Fibroblast of mammary gland (primary cell): ENCODE measurements at regions not wholly inside any gene's neighbourhood (a gene's known extent, or its start where the extent isn't known, plus 50 kb on each side); places are given as distances from the start of the nearest gene placed in this dataset.

Experiments
- DNase-seq: peaks from one replicate; pipeline ENCODE4 v3.0.0-alpha.2; 2010; ENCODE audit warnings: low read depth
- H3K4me3 ChIP-seq: 2 replicates; pipeline ENCODE4 v1.5.1; 2011; ENCODE audit warnings: low read depth, mild to moderate bottlenecking, low read length, moderate library complexity; ENCODE audit not compliant: control insufficient read depth
- CTCF ChIP-seq: conservative IDR thresholded peaks from 2 replicates; pipeline ENCODE4 v1.5.1; 2011; ENCODE audit warnings: low read depth, low read length, inconsistent platforms; ENCODE audit not compliant: control insufficient read depth, insufficient read depth

DNA sequence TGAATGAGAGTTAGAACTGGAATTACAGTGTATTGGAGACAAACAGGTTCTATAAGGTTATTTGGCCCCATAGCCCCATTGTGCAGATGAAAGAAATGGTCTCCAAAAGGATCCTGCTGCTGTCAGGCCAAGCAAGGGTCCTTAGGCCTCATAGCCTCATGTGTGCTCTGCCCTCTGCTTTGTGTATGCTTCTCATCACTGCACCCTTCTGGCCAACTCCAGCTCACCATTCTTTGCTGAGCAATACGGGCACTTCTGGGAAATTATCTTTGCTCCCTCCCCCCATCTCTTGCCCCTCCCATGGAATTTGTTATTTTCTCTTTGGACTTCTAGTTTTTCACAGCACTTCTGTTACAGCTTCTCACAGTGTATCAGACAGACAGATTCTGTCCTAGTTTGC lies 298.8 kb downstream of the FOXA2 start:
- DNase-seq = no peak
- TF ChIP-seq CTCF = no peak
- H3K4me3 ChIP-seq = no peak overlapping the region

DNA sequence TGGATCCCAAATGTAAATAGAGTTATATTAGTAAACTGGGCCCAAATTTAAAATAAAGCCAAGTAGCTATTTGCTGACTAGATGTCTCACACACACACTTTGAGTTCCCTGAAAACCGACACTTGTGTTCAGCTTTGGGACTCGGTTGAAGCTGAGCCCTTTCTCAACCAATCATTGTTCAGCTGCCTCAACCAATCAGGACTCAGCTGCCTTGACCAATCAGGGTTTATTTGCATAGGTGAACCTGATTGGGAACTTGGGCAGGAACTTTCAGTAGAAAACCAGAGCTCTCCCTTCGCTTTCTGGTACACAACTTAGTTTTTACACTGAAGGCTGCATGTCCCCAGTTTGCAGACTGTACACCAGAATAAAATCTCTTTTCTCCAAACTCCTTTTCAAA lies 301.7 kb downstream of the FOXA2 start:
- H3K4me3 ChIP-seq = no peak overlapping the region
- DNase-seq = no peak
- TF ChIP-seq CTCF = no peak

GRCh38 chr20:22274330-22274729 lies 310.0 kb downstream of the FOXA2 start:
- TF ChIP-seq CTCF = no peak
- H3K4me3 ChIP-seq = no peak overlapping the region
- DNase-seq = no peak

- TF ChIP-seq CTCF = no peak
- H3K4me3 ChIP-seq = no peak overlapping the region
- DNase-seq = no peak
Observed at GRCh38 chr20:22268675-22269074, 315.7 kb downstream of the FOXA2 start.

DNA sequence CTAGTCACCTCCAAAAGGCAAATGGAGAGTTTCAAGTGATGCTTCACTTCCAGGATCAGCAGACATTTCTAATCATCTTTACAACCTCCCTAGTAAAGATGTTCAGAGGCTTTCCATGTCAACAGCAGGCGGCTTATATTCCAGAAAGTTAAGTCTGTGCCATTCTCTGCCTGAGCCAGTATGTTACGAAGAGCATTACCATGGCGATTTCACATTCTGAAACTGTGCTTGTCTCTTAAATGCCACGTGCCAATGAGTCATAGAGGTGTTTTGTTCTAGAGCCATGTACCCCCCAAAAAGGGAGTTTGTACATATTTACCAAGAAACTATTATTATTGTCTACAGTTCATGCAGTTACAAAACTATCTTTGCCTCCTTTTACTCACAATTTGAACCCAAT lies 319.5 kb downstream of the FOXA2 start:
- no peak for TF ChIP-seq CTCF
- no peak for DNase-seq
- H3K4me3 ChIP-seq = no peak overlapping the region

DNA sequence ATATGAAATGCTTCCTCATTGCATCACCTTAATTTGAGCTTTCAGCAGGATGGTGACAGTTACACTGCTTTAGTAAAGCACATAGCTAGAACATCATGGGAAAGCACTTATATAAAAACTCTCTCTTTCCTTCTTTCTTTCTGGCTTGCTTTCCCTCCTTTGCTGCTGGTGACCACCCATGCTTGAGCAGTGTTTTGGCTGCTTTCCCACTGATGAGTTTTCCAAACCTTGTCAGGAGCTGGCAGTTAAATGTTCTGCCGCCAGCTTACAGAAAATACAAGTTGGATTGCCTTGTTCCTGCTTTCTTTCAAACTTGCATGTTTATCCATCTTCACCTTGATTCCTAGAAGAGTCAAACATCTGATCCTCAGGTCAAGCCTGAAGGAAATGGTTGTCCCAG lies 323.9 kb downstream of the FOXA2 start:
- TF ChIP-seq CTCF = no peak
- H3K4me3 ChIP-seq = no peak overlapping the region
- DNase-seq = no peak

DNA sequence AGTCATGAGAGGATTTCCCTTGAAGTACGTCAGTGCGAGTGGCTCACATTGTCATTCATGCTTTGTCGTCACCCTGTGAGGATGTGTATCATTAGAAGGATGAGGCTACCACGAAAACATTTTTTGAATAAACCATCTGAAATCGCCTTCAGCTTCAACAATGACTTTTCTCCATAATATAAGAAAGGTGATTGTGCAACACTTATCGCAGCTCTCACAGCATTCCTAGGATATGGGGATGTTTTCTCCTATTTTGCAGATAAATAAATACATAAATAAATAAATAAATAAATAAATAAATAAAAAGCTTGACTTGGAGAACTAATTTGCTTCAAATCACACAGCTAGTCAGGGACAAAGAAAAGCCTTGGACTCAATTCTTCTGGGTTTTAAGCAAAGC lies 326.5 kb downstream of the FOXA2 start:
- H3K4me3 ChIP-seq = no peak overlapping the region

More for the DNA sequence above, 326.5 kb downstream of the FOXA2 start:
- no peak for DNase-seq
- TF ChIP-seq CTCF = no peak
